Gastrocnemius medialis (tissue), 4 donors: ENCODE measurements at regions not wholly inside any gene's neighbourhood (a gene's known extent, or its start where the extent isn't known, plus 50 kb on each side); places are given as distances from the start of the nearest gene placed in this dataset.

Experiments
- POLR2A ChIP-seq, 2 donors: fragments of 450-650 bp; IDR thresholded peaks; one replicate each; pipeline ENCODE4 v1.6.1; 2017; ENCODE audit warnings: antibody characterized with exemption in 2 of 2, mild to moderate bottlenecking in 2 of 2, moderate library complexity in 2 of 2
- TF ChIP-seq, protein P1 (sequence below), 5 experiments: fragments of 450-650 bp in 3 of 5; fragments of 200-600 bp in 2 of 5; sonication (generic) in 2 of 5; IDR thresholded peaks in 4 of 5; conservative IDR thresholded peaks in 1 of 5; 1 replicate in 4 of 5; 2 replicates in 1 of 5; pipeline ENCODE4 v1.5.1; 2016 to 2019; ENCODE audit warnings: antibody characterized with exemption in 5 of 5, mild to moderate bottlenecking in 3 of 5, moderate library complexity in 3 of 5

DNA sequence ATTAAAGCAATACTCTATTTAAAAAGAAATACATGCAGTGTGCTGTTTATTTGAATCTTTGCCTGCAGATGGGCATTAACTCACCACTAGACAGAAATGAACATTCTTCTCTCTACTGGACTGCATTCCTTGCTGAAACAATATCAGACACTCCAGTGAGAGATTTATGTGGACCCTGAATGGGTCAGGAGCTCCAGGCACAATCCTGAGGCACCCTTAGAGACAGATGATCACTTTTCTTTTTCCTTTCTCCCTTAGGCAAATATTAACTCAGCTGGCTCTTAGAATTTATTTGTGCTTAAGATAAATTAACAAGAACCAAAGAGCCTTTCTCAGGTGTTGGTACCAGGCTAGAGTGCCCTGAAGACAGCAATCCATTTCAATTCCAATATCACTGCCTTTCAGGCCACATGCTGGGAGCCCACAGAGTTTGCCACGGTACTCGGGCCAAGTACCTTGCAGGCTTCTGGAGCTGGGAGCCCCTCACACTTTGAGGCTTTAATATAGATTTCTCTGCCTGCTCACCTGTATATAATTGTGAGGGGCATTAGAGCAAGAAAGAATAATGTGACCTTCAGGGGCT, 173.0 kb downstream of the EMP1 start:
- TF ChIP-seq, protein P1, sequence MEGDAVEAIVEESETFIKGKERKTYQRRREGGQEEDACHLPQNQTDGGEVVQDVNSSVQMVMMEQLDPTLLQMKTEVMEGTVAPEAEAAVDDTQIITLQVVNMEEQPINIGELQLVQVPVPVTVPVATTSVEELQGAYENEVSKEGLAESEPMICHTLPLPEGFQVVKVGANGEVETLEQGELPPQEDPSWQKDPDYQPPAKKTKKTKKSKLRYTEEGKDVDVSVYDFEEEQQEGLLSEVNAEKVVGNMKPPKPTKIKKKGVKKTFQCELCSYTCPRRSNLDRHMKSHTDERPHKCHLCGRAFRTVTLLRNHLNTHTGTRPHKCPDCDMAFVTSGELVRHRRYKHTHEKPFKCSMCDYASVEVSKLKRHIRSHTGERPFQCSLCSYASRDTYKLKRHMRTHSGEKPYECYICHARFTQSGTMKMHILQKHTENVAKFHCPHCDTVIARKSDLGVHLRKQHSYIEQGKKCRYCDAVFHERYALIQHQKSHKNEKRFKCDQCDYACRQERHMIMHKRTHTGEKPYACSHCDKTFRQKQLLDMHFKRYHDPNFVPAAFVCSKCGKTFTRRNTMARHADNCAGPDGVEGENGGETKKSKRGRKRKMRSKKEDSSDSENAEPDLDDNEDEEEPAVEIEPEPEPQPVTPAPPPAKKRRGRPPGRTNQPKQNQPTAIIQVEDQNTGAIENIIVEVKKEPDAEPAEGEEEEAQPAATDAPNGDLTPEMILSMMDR (IDR thresholded peaks at IDR 0.05 in 4 of 5, conservative IDR thresholded peaks at IDR 0.05 in 1 of 5) = no peak
- no peak for TF ChIP-seq POLR2A (IDR thresholded peaks at IDR 0.05)
